Panc1 (cell line): ENCODE measurements at regions not wholly inside any gene's neighbourhood (a gene's known extent, or its start where the extent isn't known, plus 50 kb on each side); places are given as distances from the start of the nearest gene placed in this dataset.

Experiments
- ATAC-seq: fragments of 200-7000 bp; cut with Tn5 transposase; 2 replicates; pipeline ENCODE4 v1.9.1; 2020; ENCODE audit warnings: mild to moderate bottlenecking, moderate library complexity
- BruUV-seq: library from RNA; stranded (reverse); fragments of 400-500 nt; replicated peaks from 2 replicates; lab custom pipeline; 2021; lab: Mats Ljungman, UMichigan
- CTCF ChIA-PET: fragments of 300-600 bp; sonication (Branson Sonifier 250); formaldehyde crosslinking; loops from one replicate; lab custom pipeline; 2022; ENCODE audit warnings: antibody characterized with exemption; lab: Charles Lee
- POLR2A ChIA-PET: fragments of 300-600 bp; sonication (Branson Sonifier 250); formaldehyde crosslinking; loops from one replicate; lab custom pipeline; 2022; ENCODE audit warnings: antibody characterized with exemption; lab: Charles Lee
- DNase-seq: peaks from one replicate; pipeline ENCODE4 v3.0.0-alpha.2; 2010; ENCODE audit warnings: low read depth, low spot score
- H3K27ac ChIP-seq: 2 replicates; pipeline ENCODE4 v1.5.1; 2011; ENCODE audit warnings: mild to moderate bottlenecking, low read length, inconsistent platforms
- H3K27me3 ChIP-seq: fragments of 200-500 bp; sonication (Bioruptor generic); 2 replicates; pipeline ENCODE4 v1.6.0; 2014; ENCODE audit warnings: low read length, inconsistent platforms; ENCODE audit not compliant: control insufficient read depth, insufficient read depth
- H3K36me3 ChIP-seq: fragments of 200-500 bp; sonication (Bioruptor generic); 2 replicates; pipeline ENCODE4 v1.5.1; 2014; ENCODE audit warnings: inconsistent platforms, mild to moderate bottlenecking, low read length, moderate library complexity; ENCODE audit not compliant: control insufficient read depth, insufficient read depth
- H3K4me1 ChIP-seq: 2 replicates; pipeline ENCODE4 v1.5.1; 2011; ENCODE audit warnings: inconsistent platforms, mild to moderate bottlenecking, low read length, moderate library complexity; ENCODE audit not compliant: control insufficient read depth, insufficient read depth
- H3K4me3 ChIP-seq, 2 experiments: 2 replicates each; pipeline ENCODE4 v1.5.1; 2011 to 2012; ENCODE audit warnings: low read depth in 2 of 2, low read length in 2 of 2, mild to moderate bottlenecking in 2 of 2, inconsistent platforms in 1 of 2, moderate library complexity in 1 of 2
- H3K9me3 ChIP-seq: fragments of 200-500 bp; sonication (Bioruptor generic); 2 replicates; pipeline ENCODE4 v1.5.1; 2014; ENCODE audit warnings: low read depth, mild to moderate bottlenecking, inconsistent platforms, low read length, moderate library complexity; ENCODE audit not compliant: control insufficient read depth, insufficient read depth
- CTCF ChIP-seq: fragments of 450-650 bp; IDR thresholded peaks from 2 replicates; pipeline ENCODE4 v1.5.1; 2017; ENCODE audit warnings: mild to moderate bottlenecking
- POLR2AphosphoS5 ChIP-seq: IDR thresholded peaks from 2 replicates; pipeline ENCODE4 v1.6.1; 2012; ENCODE audit warnings: mild to moderate bottlenecking, low read depth, low read length, moderate library complexity
- REST ChIP-seq, 2 experiments: IDR thresholded peaks; 2 replicates each; pipeline ENCODE4 v1.6.1; 2011 to 2012; ENCODE audit warnings: low read depth in 2 of 2, control low read depth in 1 of 2, low read length in 1 of 2, mild to moderate bottlenecking in 1 of 2, moderate library complexity in 1 of 2; ENCODE audit not compliant: insufficient read depth in 1 of 2
- SIN3A ChIP-seq: IDR thresholded peaks from 2 replicates; pipeline ENCODE4 v1.6.1; 2012; ENCODE audit warnings: low read depth, mild to moderate bottlenecking, low read length, moderate library complexity, borderline replicate concordance; ENCODE audit not compliant: insufficient read depth
- TCF7L2 ChIP-seq: IDR thresholded peaks from 2 replicates; pipeline ENCODE4 v1.6.1; 2011; ENCODE audit warnings: mild to moderate bottlenecking, low read depth, low read length, inconsistent platforms
- in situ Hi-C: cut with HindIII; loops from 2 replicates; pipeline ENCODE4 v1.10.0; 2016; ENCODE audit warnings: low sequenced_read_pairs, low pct_unique_long_range_greater_than_20kb
- intact Hi-C: fragments of 100-400 bp; cut with micrococcal nuclease; formaldehyde crosslinking; loops from one replicate; pipeline ENCODE4 v1.10.0; 2022; ENCODE audit not compliant: unreplicated experiment

GRCh38 chrX:95678679-95679078 lies 1006.0 kb upstream of the DIAPH2 start:
- no TSS peak for BruUV-seq
- DNase-seq (no peak), ATAC-seq (no peak)
- Histone ChIP-seq H3K4me3 (no peak overlapping the region), H3K27me3 (no peaks in the 10 kb centered on the region), H3K27ac (no peak overlapping the region), H3K9me3 (no peaks in the 10 kb centered on the region), H3K4me1 (no peaks in the 10 kb centered on the region), H3K36me3 (no peaks in the 10 kb centered on the region)
- ChIA-PET CTCF (no interaction called here), POLR2A (no interaction called here)
- intact Hi-C loops = no loop called here
- TF ChIP-seq CTCF (no peak), TCF7L2 (no peak), SIN3A (no peak), REST (IDR thresholded peaks at IDR 0.05; ENCODE audit: insufficient read depth in 1 of 2, low read depth in 2 of 2, low read length in 1 of 2) (no peak), POLR2AphosphoS5 (no peak)
- in situ Hi-C loops = no loop called here

- no peaks in the 10 kb centered on the region for H3K4me1 ChIP-seq
- intact Hi-C loops = no loop called here
- no peaks in the 10 kb centered on the region for H3K27me3 ChIP-seq
- DNase-seq (no peak), ATAC-seq (no peak)
- H3K27ac ChIP-seq = no peak overlapping the region
- no peaks in the 10 kb centered on the region for H3K36me3 ChIP-seq
- no peaks in the 10 kb centered on the region for H3K9me3 ChIP-seq
- in situ Hi-C loops = no loop called here
- ChIA-PET CTCF (no interaction called here), POLR2A (no interaction called here)
- BruUV-seq = no TSS peak
- H3K4me3 ChIP-seq = no peak overlapping the region
- TF ChIP-seq TCF7L2 (no peak), REST (IDR thresholded peaks at IDR 0.05; ENCODE audit: insufficient read depth in 1 of 2, low read depth in 2 of 2, low read length in 1 of 2) (no peak), CTCF (no peak), POLR2AphosphoS5 (no peak), SIN3A (no peak)
These were observed 991.3 kb upstream of the DIAPH2 start for GRCh38 chrX:95693365-95693764.
